ENCODE measurements at regions not wholly inside any gene's neighbourhood (a gene's known extent, or its start where the extent isn't known, plus 50 kb on each side); places are given as distances from the start of the nearest gene placed in this dataset.

DNA sequence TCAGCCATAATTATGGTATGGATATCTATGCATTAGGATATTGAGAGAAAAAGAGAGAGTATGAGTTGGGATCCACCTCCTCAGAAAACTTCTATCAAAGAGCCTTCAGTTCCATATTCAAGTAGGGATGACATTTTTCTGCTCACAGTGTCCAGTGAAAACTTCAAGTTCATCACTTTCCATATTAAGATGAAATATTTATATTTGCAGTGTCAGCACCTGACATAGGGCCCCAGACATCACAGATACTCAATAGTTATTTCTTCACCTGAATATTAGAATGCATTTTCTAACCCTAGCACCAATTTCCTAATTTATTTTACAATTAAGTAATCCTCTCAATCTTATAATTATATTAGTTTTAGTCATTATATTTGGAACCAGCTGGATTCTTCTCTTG, 318.0 kb upstream of the MGAT4C start:
- Histone ChIP-seq H3K27ac (ENCODE audit: extremely low read depth, low read depth, low read length) (no peak overlapping the region), H3K4me1 (ENCODE audit: control insufficient read depth, insufficient read depth, low read length) (no peaks in the 10 kb centered on the region), H3K36me3 (ENCODE audit: control insufficient read depth in 2 of 2, insufficient read depth in 1 of 2, low read length in 2 of 2) (no peaks in the 10 kb centered on the region), H3K4me3 (ENCODE audit: low read depth, low read length) (no peak overlapping the region), H3K9me3 (ENCODE audit: control insufficient read depth, insufficient read depth, low read depth, low read length) (no peaks in the 10 kb centered on the region)
- TF ChIP-seq ZNF791 (tag by site-specific recombination; IDR thresholded peaks at IDR 0.05), result no peak
- TF ChIP-seq BCL11A (tag by site-specific recombination; IDR thresholded peaks at IDR 0.05; ENCODE audit: low read depth), result no peak
- TF ChIP-seq KLF8 (tag by site-specific recombination; IDR thresholded peaks at IDR 0.05), result no peak
- no peak for TF ChIP-seq ZNF623 (tag by site-specific recombination; IDR thresholded peaks at IDR 0.05)
- TF ChIP-seq ZNF2 (tag by site-specific recombination; IDR thresholded peaks at IDR 0.05), result no peak
- no peak for TF ChIP-seq ZIC2 (tag by site-specific recombination; IDR thresholded peaks at IDR 0.05)
- TF ChIP-seq ZNF473 (tag by site-specific recombination; IDR thresholded peaks at IDR 0.05), result no peak
- TF ChIP-seq ZNF266 (tag by site-specific recombination; IDR thresholded peaks at IDR 0.05; ENCODE audit: low read depth), result no peak
- TF ChIP-seq, protein P1, sequence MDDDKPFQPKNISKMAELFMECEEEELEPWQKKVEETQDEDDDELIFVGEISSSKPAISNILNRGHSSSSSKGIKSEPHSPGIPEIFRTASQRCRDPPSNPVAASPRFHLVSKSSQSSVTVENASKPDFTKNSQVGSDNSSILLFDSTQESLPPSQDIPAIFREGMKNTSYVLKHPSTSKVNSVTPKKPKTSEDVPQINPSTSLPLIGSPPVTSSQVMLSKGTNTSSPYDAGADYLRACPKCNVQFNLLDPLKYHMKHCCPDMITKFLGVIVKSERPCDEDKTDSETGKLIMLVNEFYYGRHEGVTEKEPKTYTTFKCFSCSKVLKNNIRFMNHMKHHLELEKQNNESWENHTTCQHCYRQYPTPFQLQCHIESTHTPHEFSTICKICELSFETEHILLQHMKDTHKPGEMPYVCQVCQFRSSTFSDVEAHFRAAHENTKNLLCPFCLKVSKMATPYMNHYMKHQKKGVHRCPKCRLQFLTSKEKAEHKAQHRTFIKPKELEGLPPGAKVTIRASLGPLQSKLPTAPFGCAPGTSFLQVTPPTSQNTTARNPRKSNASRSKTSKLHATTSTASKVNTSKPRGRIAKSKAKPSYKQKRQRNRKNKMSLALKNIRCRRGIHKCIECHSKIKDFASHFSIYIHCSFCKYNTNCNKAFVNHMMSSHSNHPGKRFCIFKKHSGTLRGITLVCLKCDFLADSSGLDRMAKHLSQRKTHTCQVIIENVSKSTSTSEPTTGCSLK (tag by site-specific recombination; IDR thresholded peaks at IDR 0.05), result no peak
- TF ChIP-seq ZNF169 (tag by site-specific recombination; IDR thresholded peaks at IDR 0.05), result no peak
- no peak for TF ChIP-seq ZNF596 (tag by site-specific recombination; IDR thresholded peaks at IDR 0.05)
- TF ChIP-seq ZNF544 (tag by site-specific recombination; IDR thresholded peaks at IDR 0.05), result no peak
- TF ChIP-seq, protein P2, sequence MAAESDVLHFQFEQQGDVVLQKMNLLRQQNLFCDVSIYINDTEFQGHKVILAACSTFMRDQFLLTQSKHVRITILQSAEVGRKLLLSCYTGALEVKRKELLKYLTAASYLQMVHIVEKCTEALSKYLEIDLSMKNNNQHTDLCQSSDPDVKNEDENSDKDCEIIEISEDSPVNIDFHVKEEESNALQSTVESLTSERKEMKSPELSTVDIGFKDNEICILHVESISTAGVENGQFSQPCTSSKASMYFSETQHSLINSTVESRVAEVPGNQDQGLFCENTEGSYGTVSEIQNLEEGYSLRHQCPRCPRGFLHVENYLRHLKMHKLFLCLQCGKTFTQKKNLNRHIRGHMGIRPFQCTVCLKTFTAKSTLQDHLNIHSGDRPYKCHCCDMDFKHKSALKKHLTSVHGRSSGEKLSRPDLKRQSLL (tag by site-specific recombination; IDR thresholded peaks at IDR 0.05), result no peak
- TF ChIP-seq, protein P3, sequence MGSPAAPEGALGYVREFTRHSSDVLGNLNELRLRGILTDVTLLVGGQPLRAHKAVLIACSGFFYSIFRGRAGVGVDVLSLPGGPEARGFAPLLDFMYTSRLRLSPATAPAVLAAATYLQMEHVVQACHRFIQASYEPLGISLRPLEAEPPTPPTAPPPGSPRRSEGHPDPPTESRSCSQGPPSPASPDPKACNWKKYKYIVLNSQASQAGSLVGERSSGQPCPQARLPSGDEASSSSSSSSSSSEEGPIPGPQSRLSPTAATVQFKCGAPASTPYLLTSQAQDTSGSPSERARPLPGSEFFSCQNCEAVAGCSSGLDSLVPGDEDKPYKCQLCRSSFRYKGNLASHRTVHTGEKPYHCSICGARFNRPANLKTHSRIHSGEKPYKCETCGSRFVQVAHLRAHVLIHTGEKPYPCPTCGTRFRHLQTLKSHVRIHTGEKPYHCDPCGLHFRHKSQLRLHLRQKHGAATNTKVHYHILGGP (tag by site-specific recombination; IDR thresholded peaks at IDR 0.05), result no peak
- no peak for TF ChIP-seq ZFP41 (tag by site-specific recombination; IDR thresholded peaks at IDR 0.05; ENCODE audit: borderline replicate concordance)
- no peak for TF ChIP-seq YY2 (tag by site-specific recombination; IDR thresholded peaks at IDR 0.05)
- TF ChIP-seq ZNF530 (tag by site-specific recombination; IDR thresholded peaks at IDR 0.05; ENCODE audit: low read depth), result no peak
- ChIA-PET CTCF (no interaction called here), POLR2A (no interaction called here)

DNA sequence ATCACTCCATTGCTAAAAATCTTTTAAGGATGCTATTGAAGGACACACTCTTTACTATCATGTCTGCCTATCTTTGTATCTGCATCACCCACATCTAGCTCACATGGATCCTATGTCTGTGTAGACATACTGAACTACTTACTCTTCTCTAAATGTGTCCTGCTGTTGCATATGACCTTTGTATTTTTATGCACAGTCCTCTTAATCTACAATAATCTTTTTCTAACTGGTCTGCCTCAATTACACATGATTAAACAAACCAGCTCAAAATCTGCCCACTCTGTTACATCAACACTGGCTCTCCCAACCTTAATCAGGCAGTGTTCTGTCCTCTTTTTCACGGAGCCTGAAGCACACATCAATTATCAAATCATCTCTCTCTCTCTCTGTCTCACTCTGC, 316.3 kb upstream of the MGAT4C start:
- no peaks in the 10 kb centered on the region for H3K36me3 ChIP-seq (ENCODE audit: control insufficient read depth in 2 of 2, insufficient read depth in 1 of 2, low read length in 2 of 2)
- no peak overlapping the region for H3K27ac ChIP-seq (ENCODE audit: extremely low read depth, low read depth, low read length)
- ChIA-PET CTCF (no interaction called here), POLR2A (no interaction called here)
- H3K4me3 ChIP-seq (ENCODE audit: low read depth, low read length), result no peak overlapping the region
- no peaks in the 10 kb centered on the region for H3K9me3 ChIP-seq (ENCODE audit: control insufficient read depth, insufficient read depth, low read depth, low read length)
- no peaks in the 10 kb centered on the region for H3K4me1 ChIP-seq (ENCODE audit: control insufficient read depth, insufficient read depth, low read length)
- TF ChIP-seq ZNF302 (tag by site-specific recombination; IDR thresholded peaks at IDR 0.05; ENCODE audit: low read depth), result no peak
- TF ChIP-seq ZNF426 (tag by site-specific recombination; IDR thresholded peaks at IDR 0.05), result no peak
- TF ChIP-seq ZNF274 (IDR thresholded peaks at IDR 0.05; ENCODE audit: low read length), result no peak
- TF ChIP-seq ZNF274 (tag by site-specific recombination; IDR thresholded peaks at IDR 0.05; ENCODE audit: borderline replicate concordance), result no peak
- no peak for TF ChIP-seq ZNF555 (tag by site-specific recombination; conservative IDR thresholded peaks at IDR 0.05)
- no peak for TF ChIP-seq KLF8 (tag by site-specific recombination; IDR thresholded peaks at IDR 0.05)
- TF ChIP-seq, protein P4, sequence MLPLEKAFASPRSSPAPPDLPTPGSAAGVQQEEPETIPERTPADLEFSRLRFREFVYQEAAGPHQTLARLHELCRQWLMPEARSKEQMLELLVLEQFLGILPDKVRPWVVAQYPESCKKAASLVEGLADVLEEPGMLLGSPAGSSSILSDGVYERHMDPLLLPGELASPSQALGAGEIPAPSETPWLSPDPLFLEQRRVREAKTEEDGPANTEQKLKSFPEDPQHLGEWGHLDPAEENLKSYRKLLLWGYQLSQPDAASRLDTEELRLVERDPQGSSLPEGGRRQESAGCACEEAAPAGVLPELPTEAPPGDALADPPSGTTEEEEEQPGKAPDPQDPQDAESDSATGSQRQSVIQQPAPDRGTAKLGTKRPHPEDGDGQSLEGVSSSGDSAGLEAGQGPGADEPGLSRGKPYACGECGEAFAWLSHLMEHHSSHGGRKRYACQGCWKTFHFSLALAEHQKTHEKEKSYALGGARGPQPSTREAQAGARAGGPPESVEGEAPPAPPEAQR (tag by site-specific recombination; IDR thresholded peaks at IDR 0.05), result no peak
- TF ChIP-seq, protein P5, sequence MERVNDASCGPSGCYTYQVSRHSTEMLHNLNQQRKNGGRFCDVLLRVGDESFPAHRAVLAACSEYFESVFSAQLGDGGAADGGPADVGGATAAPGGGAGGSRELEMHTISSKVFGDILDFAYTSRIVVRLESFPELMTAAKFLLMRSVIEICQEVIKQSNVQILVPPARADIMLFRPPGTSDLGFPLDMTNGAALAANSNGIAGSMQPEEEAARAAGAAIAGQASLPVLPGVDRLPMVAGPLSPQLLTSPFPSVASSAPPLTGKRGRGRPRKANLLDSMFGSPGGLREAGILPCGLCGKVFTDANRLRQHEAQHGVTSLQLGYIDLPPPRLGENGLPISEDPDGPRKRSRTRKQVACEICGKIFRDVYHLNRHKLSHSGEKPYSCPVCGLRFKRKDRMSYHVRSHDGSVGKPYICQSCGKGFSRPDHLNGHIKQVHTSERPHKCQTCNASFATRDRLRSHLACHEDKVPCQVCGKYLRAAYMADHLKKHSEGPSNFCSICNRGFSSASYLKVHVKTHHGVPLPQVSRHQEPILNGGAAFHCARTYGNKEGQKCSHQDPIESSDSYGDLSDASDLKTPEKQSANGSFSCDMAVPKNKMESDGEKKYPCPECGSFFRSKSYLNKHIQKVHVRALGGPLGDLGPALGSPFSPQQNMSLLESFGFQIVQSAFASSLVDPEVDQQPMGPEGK (tag by site-specific recombination; IDR thresholded peaks at IDR 0.05), result no peak
- TF ChIP-seq ZNF184 (tag by site-specific recombination; IDR thresholded peaks at IDR 0.05), result no peak
- no peak for TF ChIP-seq IKZF3 (tag by site-specific recombination; IDR thresholded peaks at IDR 0.05)
